HCT116 (cell line): ENCODE measurements at regions not wholly inside any gene's neighbourhood (a gene's known extent, or its start where the extent isn't known, plus 50 kb on each side); places are given as distances from the start of the nearest gene placed in this dataset.

Source experiments
- POLR2A ChIP-seq: IDR thresholded peaks from 2 replicates; pipeline ENCODE4 v1.7.0; 2011; ENCODE audit warnings: borderline replicate concordance; ENCODE audit not compliant: insufficient read depth, insufficient read length; ENCODE audit errors: extremely low read depth
- POLR2AphosphoS5 ChIP-seq: IDR thresholded peaks from 2 replicates; pipeline ENCODE4 v1.6.1; 2011; ENCODE audit warnings: mild to moderate bottlenecking, low read depth, low read length, moderate library complexity
- RAD21 ChIP-seq: IDR thresholded peaks from 2 replicates; pipeline ENCODE4 v1.6.1; 2012; ENCODE audit warnings: low read depth, mild to moderate bottlenecking
- YY1 ChIP-seq: IDR thresholded peaks from 2 replicates; pipeline ENCODE4 v1.6.1; 2011; ENCODE audit warnings: low read length, low read depth, moderate library complexity, mild to moderate bottlenecking; ENCODE audit not compliant: insufficient replicate concordance; ENCODE audit errors: extremely low read depth
- TF ChIP-seq, protein P1 (sequence below), 3 experiments: fragments of 200-600 bp in 1 of 3; sonication (generic) in 1 of 3; IDR thresholded peaks in 2 of 3; conservative IDR thresholded peaks in 1 of 3; 2 replicates each; pipeline ENCODE4 v1.5.1; 2012 to 2017; ENCODE audit warnings: low read depth in 2 of 3, low read length in 2 of 3, antibody characterized with exemption in 1 of 3, borderline replicate concordance in 1 of 3, control low read depth in 1 of 3, mild to moderate bottlenecking in 1 of 3, mixed read lengths in 1 of 3, mixed run types in 1 of 3, moderate library complexity in 1 of 3; ENCODE audit not compliant: insufficient read depth in 1 of 3

- TF ChIP-seq POLR2AphosphoS5 = no peak
- TF ChIP-seq, protein P1, sequence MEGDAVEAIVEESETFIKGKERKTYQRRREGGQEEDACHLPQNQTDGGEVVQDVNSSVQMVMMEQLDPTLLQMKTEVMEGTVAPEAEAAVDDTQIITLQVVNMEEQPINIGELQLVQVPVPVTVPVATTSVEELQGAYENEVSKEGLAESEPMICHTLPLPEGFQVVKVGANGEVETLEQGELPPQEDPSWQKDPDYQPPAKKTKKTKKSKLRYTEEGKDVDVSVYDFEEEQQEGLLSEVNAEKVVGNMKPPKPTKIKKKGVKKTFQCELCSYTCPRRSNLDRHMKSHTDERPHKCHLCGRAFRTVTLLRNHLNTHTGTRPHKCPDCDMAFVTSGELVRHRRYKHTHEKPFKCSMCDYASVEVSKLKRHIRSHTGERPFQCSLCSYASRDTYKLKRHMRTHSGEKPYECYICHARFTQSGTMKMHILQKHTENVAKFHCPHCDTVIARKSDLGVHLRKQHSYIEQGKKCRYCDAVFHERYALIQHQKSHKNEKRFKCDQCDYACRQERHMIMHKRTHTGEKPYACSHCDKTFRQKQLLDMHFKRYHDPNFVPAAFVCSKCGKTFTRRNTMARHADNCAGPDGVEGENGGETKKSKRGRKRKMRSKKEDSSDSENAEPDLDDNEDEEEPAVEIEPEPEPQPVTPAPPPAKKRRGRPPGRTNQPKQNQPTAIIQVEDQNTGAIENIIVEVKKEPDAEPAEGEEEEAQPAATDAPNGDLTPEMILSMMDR (IDR thresholded peaks at IDR 0.05 in 2 of 3, conservative IDR thresholded peaks at IDR 0.05 in 1 of 3; ENCODE audit: borderline replicate concordance in 1 of 3, insufficient read depth in 1 of 3, low read depth in 2 of 3, low read length in 2 of 3) = no peak
- TF ChIP-seq YY1 = no peak
- TF ChIP-seq RAD21 = no peak
- no peak for TF ChIP-seq POLR2A
These were observed 117.0 kb upstream of the ANKRD55 start for GRCh38 chr5:56350011-56350596.
